ENCODE measurements at regions not wholly inside any gene's neighbourhood (a gene's known extent, or its start where the extent isn't known, plus 50 kb on each side); places are given as distances from the start of the nearest gene placed in this dataset.

GRCh38 chr6:138671351-138671750, 102.2 kb upstream of the CCDC28A start:
- H3K14ac ChIP-seq (ENCODE audit: insufficient read depth, low read length): no peak overlapping the region
- no peak overlapping the region for H3T11ph ChIP-seq (ENCODE audit: low read length)
- H3K9me3 Mint-ChIP-seq: no peaks in the 10 kb centered on the region; a peak in 1 of 5 replicates
- H3K79me2 ChIP-seq (ENCODE audit: insufficient read depth, low read length): peaks cover 4% of the 10 kb centered on the region; the same call in 1 of the 2 replicates
- no peak overlapping the region for H2BK120ac ChIP-seq (ENCODE audit: low read depth, low read length, poor library complexity, severe bottlenecking)
- no peak overlapping the region for H2AK5ac ChIP-seq (ENCODE audit: insufficient read length, low read length)
- H3K4me1 Mint-ChIP-seq: peaks cover 19 to 21% of the 10 kb centered on the region in 2 experiments
- TF ChIP-seq CTCF (conservative IDR thresholded peaks at IDR 0.05): no peak
- no peak overlapping the region for H3K4me3 Mint-ChIP-seq
- H4K5ac ChIP-seq (ENCODE audit: insufficient read length, low read depth, low read length): no peak overlapping the region
- no peak overlapping the region for H2AFZ ChIP-seq (ENCODE audit: low read length)
- no peak overlapping the region; a peak in 1 of 7 replicates for H3K27ac Mint-ChIP-seq
- no CpG with 5 or more reads among the region's 4 CpGs for WGBS (ENCODE audit: extremely low coverage, insufficient read length, low lambda C conversion rate)
- H3K23me2 ChIP-seq (ENCODE audit: insufficient read length, low read depth, low read length, poor library complexity, severe bottlenecking): no peaks in the 10 kb centered on the region
- H3K4me1 ChIP-seq (ENCODE audit: insufficient read depth, low read length): no peaks in the 10 kb centered on the region
- H3K27ac ChIP-seq (ENCODE audit: insufficient read length, low read depth, low read length): no peak overlapping the region
- no peak overlapping the region for H3K4ac ChIP-seq (ENCODE audit: low read depth, low read length)
- no peaks in the 10 kb centered on the region for H3K9me3 ChIP-seq (ENCODE audit: control insufficient read depth, low read depth, low read length)
- no peak overlapping the region for H3K23ac ChIP-seq (ENCODE audit: insufficient read length, low read depth, low read length)
- DNase-seq: no peak
- H4K8ac ChIP-seq (replicated peaks; ENCODE audit: insufficient read length, low read depth, low read length): no peak overlapping the region
- H3K18ac ChIP-seq (ENCODE audit: insufficient read length, low read depth, low read length): no peak overlapping the region
- no peak overlapping the region for H2BK15ac ChIP-seq (ENCODE audit: low read depth, low read length)
- no peak overlapping the region for H4K91ac ChIP-seq (ENCODE audit: insufficient read length, low read depth, low read length)
- peaks cover 3% of the 10 kb centered on the region for H3K79me1 ChIP-seq (ENCODE audit: insufficient read depth, low read depth, low read length, poor library complexity, severe bottlenecking)
- no peak overlapping the region for H3K9ac ChIP-seq (ENCODE audit: extremely low read depth, insufficient read length, low read length)
- no peaks in the 10 kb centered on the region for H4K20me1 ChIP-seq (ENCODE audit: control insufficient read depth, insufficient read depth, insufficient read length)
- no peak overlapping the region for H2BK20ac ChIP-seq (ENCODE audit: low read depth, low read length, poor library complexity, severe bottlenecking)
- no peak overlapping the region for H2BK5ac ChIP-seq (ENCODE audit: insufficient read length, low read length)
- no peaks in the 10 kb centered on the region for H3K27me3 ChIP-seq (ENCODE audit: insufficient read depth, low read length)
- peaks cover 0 to 11% (median 7%) of the 10 kb centered on the region in 3 experiments for H3K36me3 Mint-ChIP-seq (ENCODE audit: insufficient read depth in 1 of 3, low read depth in 3 of 3)
- no peaks in the 10 kb centered on the region for H3K27me3 Mint-ChIP-seq (ENCODE audit: low read depth)
- no peak overlapping the region for H3K4me2 ChIP-seq (ENCODE audit: insufficient read depth, insufficient read length, low read length)
- H3K56ac ChIP-seq (ENCODE audit: insufficient read length, low read depth, low read length): no peak overlapping the region
- H2BK12ac ChIP-seq (ENCODE audit: insufficient read length, low read depth, low read length): no peak overlapping the region
